GM13977 (cell line): ENCODE measurements at regions not wholly inside any gene's neighbourhood (a gene's known extent, or its start where the extent isn't known, plus 50 kb on each side); places are given as distances from the start of the nearest gene placed in this dataset.

ENCODE experiments used
- DNase-seq: peaks from one replicate; pipeline ENCODE4 v3.0.0; 2012; ENCODE audit warnings: low spot score
- in situ Hi-C: fragments of 300-500 bp; cut with MboI; formaldehyde crosslinking; loops from one replicate; pipeline ENCODE4 v1.12.0; 2022; ENCODE audit warnings: low sequenced_read_pairs, low pct_unique_long_range_greater_than_20kb, mixed read lengths, inconsistent platforms; ENCODE audit not compliant: unreplicated experiment
- TF ChIP-seq, protein P1 (sequence below): IDR thresholded peaks from 2 replicates; pipeline ENCODE4 v1.5.1; 2012; ENCODE audit warnings: mild to moderate bottlenecking, control low read depth; ENCODE audit not compliant: insufficient read depth; ENCODE audit errors: extremely low read depth, missing control alignments

DNA sequence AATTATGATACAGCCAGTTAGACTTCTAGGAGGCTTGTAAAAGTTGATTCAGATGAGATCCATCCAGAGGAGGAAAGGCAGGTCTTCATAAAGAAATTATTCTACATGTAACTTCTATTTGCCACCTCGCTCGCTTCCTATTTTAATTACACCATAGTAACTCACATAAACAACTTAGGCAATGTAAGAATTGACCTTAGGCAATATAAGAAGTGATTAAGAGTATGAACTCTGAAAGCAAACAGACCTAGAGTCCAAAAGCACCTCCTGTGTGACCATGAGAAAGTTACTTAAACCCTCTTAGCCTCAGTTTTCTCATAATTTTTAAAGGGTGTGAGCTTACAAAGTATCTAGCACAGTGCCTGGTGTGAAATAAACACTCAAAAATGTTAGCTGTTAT is 192.7 kb upstream of the NFIA start:
- in situ Hi-C loops = no loop called here
- no peak for DNase-seq
- TF ChIP-seq, protein P1, sequence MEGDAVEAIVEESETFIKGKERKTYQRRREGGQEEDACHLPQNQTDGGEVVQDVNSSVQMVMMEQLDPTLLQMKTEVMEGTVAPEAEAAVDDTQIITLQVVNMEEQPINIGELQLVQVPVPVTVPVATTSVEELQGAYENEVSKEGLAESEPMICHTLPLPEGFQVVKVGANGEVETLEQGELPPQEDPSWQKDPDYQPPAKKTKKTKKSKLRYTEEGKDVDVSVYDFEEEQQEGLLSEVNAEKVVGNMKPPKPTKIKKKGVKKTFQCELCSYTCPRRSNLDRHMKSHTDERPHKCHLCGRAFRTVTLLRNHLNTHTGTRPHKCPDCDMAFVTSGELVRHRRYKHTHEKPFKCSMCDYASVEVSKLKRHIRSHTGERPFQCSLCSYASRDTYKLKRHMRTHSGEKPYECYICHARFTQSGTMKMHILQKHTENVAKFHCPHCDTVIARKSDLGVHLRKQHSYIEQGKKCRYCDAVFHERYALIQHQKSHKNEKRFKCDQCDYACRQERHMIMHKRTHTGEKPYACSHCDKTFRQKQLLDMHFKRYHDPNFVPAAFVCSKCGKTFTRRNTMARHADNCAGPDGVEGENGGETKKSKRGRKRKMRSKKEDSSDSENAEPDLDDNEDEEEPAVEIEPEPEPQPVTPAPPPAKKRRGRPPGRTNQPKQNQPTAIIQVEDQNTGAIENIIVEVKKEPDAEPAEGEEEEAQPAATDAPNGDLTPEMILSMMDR = no peak

GRCh38 chr1:60888126-60888525 is 194.2 kb upstream of the NFIA start:
- TF ChIP-seq, protein P1 = no peak
- no peak for DNase-seq
- in situ Hi-C loops = no loop called here

- TF ChIP-seq, protein P1 = no peak
- in situ Hi-C loops = no loop called here
- DNase-seq = no peak
Observed at GRCh38 chr1:60886793-60887331, 195.5 kb upstream of the NFIA start.

DNA sequence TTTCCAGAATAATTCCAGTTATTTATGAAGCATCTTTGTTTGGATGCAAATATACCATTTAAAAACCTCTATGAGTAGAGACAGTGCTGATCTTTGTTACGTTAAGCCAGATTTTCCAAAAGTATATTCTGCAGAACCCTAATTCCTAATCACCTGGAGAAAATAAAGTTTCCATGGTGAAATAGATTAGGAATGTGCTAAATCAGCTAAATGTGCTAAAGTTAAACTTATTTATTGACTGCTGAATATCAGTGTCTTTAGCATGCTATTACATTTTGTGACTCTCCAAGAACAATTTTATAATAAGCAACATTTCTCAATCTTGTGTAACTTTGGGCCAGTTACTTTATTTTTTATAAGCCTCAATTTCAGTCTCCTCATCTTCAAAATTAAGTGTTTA is 196.3 kb upstream of the NFIA start:
- TF ChIP-seq, protein P1 = no peak
- in situ Hi-C loops = no loop called here
- DNase-seq = no peak

DNA sequence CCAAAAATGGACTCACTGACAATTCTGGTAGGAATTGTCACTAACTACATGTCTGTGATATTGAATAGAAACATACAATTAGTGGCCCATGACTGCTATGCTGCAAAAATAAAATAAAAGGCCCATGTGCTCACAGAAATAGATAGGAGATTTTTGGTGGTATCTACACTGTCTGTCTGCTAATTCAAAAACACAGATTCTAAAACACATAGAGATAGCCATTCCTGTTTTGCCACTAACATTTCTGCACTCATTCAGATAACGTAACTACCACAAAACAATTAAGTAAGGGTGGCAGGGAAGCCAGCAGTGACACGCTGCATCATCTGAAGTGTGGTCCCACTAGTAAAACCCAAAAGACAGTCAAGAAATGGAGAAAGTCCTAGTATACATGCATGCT is 202.2 kb upstream of the NFIA start:
- TF ChIP-seq, protein P1 = no peak
- in situ Hi-C loops = no loop called here
- DNase-seq = no peak

GRCh38 chr1:60878323-60878722 is 204.0 kb upstream of the NFIA start:
- in situ Hi-C loops = no loop called here
- DNase-seq = no peak
- TF ChIP-seq, protein P1 = no peak

DNA sequence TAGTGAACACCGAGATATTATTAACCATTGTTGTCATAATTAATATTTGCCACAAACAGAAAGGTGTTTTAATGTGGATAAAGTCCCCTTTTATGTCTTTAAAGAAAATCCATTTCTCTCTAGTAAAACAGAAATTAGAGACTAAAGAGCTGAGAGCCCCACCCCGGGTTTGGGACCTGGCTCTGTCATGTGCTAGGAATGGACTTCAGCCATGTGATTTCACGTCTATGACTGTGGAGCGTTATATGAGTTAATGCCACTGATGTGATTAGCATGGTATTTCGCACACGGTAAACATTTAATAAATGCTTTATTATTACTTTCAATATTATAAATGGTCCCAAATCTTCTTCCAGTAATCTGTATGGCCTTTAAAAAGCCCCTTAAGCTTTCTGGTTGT is 205.0 kb upstream of the NFIA start:
- in situ Hi-C loops = no loop called here
- TF ChIP-seq, protein P1 = no peak
- no peak for DNase-seq
